ENCODE measurements at regions not wholly inside any gene's neighbourhood (a gene's known extent, or its start where the extent isn't known, plus 50 kb on each side); places are given as distances from the start of the nearest gene placed in this dataset.
"Not testable (repeated sequence)": the region's sequence is repeated elsewhere in the genome, so short reads cannot be mapped to it uniquely, and the experiment has no call there.

GRCh38 chr16:26510924-26511323 lies 555.8 kb upstream of the C16orf82 start:
- DNase-seq, result no peak

- DNase-seq, result no peak
Measured at GRCh38 chr16:26511463-26511862, 555.3 kb upstream of the C16orf82 start.

GRCh38 chr16:26521626-26522025 lies 545.1 kb upstream of the C16orf82 start:
- DNase-seq, result no peak

DNA sequence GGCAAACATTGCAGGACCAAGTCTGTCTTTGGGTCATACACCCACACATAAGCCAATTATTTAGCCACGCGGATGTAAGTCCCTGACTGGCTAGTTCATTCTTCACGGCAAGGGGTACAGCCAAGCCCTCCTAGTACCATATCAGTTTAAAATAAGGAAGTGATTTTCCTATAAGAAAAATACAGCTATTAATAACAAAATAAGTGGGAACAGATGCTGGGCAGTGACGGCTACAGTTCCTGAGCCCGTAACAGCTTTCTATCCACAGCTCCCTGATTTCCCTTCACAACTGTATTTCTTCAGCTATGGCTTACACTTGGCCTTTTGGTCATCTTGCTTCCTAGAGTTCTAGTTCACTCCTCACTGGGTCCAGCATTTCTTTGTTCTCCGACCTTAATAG lies 542.4 kb upstream of the C16orf82 start:
- DNase-seq, result no peak

GRCh38 chr16:26524846-26525245 lies 541.9 kb upstream of the C16orf82 start:
- no peak for DNase-seq

DNA sequence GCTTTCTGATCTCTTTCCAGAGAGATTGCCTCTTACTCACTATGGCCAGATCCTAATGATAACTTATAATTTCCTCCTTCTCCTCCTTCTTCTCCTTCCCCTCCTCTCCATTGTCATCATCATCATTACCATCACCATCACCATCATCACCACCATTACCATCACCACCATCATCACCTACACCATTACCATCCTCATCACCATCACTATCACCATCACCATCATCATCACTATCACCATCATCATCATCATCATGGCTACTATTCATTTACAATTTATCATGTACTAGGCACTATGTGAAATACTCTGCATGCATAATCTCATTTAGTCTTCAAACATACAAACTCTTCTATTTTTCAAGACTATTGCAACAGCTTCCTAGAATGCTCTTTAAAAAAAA lies 540.9 kb upstream of the C16orf82 start:
- DNase-seq, result no peak

- DNase-seq, result no peak
Measured at GRCh38 chr16:26526633-26527032, 540.1 kb upstream of the C16orf82 start.

GRCh38 chr16:26530584-26531289 lies 536.0 kb upstream of the C16orf82 start:
- DNase-seq, result no peak

- no peak for DNase-seq
Measured at GRCh38 chr16:26531290-26531730, 535.4 kb upstream of the C16orf82 start.

DNA sequence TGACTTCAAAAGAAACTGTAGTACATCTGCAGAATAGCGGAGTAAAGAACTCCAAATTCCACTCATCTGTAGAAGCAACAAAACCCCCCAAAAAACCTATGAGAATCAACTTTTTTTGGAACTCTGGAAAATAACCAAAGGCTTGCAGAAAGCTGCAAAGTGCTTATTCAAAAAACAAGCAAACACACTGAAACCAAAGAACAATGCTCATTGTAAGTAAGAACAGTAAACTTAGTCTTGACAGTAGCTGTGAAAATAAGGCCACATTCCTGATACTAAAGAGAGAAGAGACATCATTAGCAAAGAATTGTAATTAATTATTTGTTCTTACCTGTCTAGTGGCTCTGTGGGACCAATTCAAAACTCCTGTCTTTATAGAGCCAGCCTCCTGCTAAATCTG lies 534.3 kb upstream of the C16orf82 start:
- DNase-seq, result no peak

GRCh38 chr16:26542198-26542597 lies 524.5 kb upstream of the C16orf82 start:
- no peak for DNase-seq

DNA sequence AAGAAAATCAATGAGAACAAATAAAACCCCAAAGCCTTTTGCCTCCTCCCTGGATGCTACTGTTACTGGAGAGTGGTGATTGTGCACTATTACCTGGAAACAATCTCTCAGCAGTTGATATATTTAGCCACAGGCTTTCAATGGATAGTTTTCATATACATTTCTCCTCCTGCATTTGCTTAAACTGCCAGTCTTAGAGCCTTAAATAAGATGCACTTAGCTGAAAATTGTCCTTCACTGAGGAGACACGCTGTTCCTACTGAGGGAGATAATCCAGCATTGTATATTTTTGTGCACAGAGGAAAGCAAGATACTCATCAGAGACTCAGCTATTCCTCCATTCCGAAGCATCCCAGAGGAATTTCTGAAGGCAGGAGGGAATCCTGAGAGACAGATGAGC lies 520.2 kb upstream of the C16orf82 start:
- DNase-seq, result no peak

DNA sequence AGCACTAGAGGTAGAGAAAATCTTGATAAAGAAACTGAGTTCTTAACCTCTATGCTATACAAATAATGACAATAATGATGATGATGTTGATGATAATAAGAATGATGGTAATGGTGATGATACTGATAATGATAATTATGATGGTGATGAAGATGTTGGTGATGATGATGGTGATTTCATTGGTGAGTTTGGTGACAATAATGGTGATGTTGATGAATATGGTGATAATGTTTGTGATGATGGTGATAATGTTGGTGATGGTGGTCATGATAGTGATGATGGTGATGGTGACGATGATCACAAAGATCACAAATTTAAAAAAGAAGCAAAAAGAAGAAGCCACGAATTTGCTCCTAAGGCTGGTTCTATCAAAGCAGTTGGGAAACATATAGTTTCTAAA lies 519.0 kb upstream of the C16orf82 start:
- DNase-seq, result no peak

- DNase-seq, result no peak
Measured at GRCh38 chr16:26550111-26550610, 516.6 kb upstream of the C16orf82 start.

DNA sequence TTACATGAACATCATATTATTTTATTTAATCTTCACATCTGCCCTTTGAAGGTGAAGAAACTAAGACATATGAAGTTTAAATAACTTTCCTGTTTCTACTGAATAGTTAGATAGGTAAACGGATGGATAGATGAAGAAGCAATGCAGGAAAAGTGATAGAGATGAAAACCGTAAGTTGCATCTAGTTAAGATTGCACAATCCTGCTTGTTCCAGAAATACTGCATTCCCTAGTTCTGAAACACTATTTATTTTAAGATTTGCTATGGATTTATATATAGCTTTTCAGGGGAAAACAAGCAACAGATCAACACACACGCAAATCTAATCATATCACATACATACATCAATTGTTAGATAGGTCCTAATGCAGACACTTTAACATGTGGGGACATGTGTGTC lies 512.7 kb upstream of the C16orf82 start:
- DNase-seq, result no peak

GRCh38 chr16:26561303-26561702 lies 505.4 kb upstream of the C16orf82 start:
- DNase-seq, result no peak

GRCh38 chr16:26563018-26563417 lies 503.7 kb upstream of the C16orf82 start:
- no peak for DNase-seq

DNA sequence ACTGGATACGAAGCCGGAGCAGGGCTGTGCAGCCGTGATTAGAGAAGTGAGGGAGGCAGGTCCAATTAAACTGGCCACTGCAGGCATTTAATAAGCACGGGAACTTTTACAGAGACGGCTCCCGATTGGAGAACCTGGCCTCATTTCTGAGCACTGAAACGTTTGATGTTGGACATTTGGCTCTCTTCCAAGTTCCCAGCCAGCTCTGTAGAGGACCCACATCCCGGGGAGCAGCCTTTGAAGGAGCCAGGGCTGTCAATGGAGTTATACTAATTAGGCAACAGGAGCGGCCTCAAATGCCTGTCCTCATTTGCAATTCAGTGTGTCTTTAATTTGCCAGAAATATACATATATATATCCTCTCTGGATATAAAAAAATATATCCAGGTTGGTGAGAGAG lies 499.4 kb upstream of the C16orf82 start:
- no peak for DNase-seq

GRCh38 chr16:26569793-26570192 lies 496.9 kb upstream of the C16orf82 start:
- no peak for DNase-seq

- no peak for DNase-seq
Measured at GRCh38 chr16:26578748-26579147, 488.0 kb upstream of the C16orf82 start.

GRCh38 chr16:26583803-26584202 lies 482.9 kb upstream of the C16orf82 start:
- DNase-seq, result no peak

DNA sequence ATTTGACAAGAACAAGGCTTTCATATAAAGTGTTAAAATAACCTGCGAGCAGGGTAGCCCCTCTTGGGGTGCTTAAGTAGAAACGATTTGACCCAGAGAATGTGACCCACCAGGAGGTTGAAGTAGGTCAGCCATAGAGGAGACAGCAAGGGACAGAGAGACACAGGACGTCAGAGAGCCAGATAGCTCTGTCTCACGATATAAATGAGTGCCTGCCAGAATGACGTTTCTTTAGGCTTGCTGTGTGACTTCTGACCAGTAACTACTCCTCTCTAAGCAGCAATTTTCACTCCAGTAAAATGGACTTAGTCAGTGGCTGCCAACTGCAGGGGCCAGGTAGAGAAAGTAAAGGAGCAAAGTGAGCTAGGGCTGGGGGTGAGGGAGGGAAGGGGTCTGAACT lies 473.0 kb upstream of the C16orf82 start:
- no peak for DNase-seq

GRCh38 chr16:26594666-26595065 lies 472.1 kb upstream of the C16orf82 start:
- DNase-seq, result no peak

DNA sequence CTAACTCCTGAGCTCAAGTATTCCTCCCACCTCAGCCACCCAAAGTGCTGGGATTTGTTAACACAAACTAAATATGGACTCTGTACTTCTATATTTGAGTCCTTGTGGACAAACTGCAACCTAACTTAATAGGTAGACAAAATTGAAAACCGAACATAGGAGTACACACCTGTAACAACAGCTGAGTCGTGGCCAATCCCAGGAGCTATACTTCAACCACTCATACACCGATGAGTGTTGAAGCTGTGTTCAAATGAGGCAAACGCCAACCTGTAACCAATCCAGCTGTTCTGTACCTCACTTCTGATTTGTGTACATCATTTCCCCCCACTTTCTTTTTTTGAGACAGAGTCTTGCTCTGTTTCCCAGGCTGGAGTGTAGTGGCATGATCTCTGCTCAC lies 471.5 kb upstream of the C16orf82 start:
- no peak for DNase-seq

DNA sequence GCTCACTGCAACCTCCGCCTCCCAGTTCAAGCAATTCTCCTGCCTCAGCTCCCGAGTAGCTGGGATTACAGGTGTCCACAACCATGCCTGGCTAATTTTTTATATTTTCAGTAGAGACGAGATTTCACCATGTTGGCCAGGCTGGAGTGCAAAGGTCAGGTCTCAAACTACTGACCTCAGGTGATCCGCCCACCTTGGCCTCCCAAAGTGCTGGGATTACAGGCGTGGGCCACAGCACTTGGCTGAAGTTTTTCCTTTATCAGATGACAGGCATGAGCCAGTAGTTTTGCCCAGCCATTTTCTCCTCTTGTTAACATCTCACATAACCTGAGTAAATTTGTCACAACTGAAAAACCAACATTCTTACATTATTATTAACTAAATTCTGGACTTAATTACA lies 470.7 kb upstream of the C16orf82 start:
- not testable (repeated sequence) for DNase-seq

Measured in CD4-positive, alpha-beta T cell treated with Interleukin-6 for 4 hours (primary cell).